IMR-90 (cell line): ENCODE measurements at regions not wholly inside any gene's neighbourhood (a gene's known extent, or its start where the extent isn't known, plus 50 kb on each side); places are given as distances from the start of the nearest gene placed in this dataset.
A peak's percentile ranks its signal among the peaks of the same experiment; 100 is the strongest.

Experiments used
- ATAC-seq: fragments of 200-7000 bp; cut with Tn5 transposase; 2 replicates; pipeline ENCODE4 v1.9.1; 2020; ENCODE audit warnings: low read depth, mild to moderate bottlenecking, moderate library complexity
- BruUV-seq: library from RNA; stranded (reverse); fragments of 400-500 nt; replicated peaks from 2 replicates; lab custom pipeline; 2021; lab: Mats Ljungman, UMichigan
- CTCF ChIA-PET: fragments of 300-600 bp; formaldehyde crosslinking; extraction: SDS; loops from one replicate; lab custom pipeline; 2021; ENCODE audit warnings: antibody characterized with exemption; lab: Yijun Ruan, JAX
- POLR2A ChIA-PET: fragments of 300-600 bp; sonication (Branson Sonifier 250); formaldehyde crosslinking; loops from one replicate; lab custom pipeline; 2022; ENCODE audit warnings: antibody characterized with exemption; ENCODE audit not compliant: unreplicated experiment; lab: Charles Lee
- DNase-seq: peaks from one replicate; pipeline ENCODE4 v3.0.0; 2013
- H2AFZ ChIP-seq: replicated peaks from 2 replicates; pipeline ENCODE3; 2013; ENCODE audit warnings: low read length, mild to moderate bottlenecking; ENCODE audit not compliant: poor library complexity
- H2AK5ac ChIP-seq: 2 replicates; pipeline ENCODE4 v1.6.1; 2013; ENCODE audit warnings: low read depth, low read length, inconsistent platforms
- H2AK9ac ChIP-seq: replicated peaks from 2 replicates; pipeline ENCODE3; 2013; ENCODE audit warnings: mild to moderate bottlenecking, low read depth, low read length, moderate library complexity; ENCODE audit not compliant: poor library complexity
- H2BK120ac ChIP-seq: 2 replicates; pipeline ENCODE4 v1.6.1; 2013; ENCODE audit warnings: low read depth, low read length, inconsistent platforms
- H2BK15ac ChIP-seq: 3 replicates; pipeline ENCODE4 v1.6.1; 2013; ENCODE audit warnings: low read depth, low read length, inconsistent platforms
- H2BK20ac ChIP-seq: 2 replicates; pipeline ENCODE4 v1.6.1; 2013; ENCODE audit warnings: low read depth, mild to moderate bottlenecking, inconsistent platforms, low read length, moderate library complexity
- H2BK5ac ChIP-seq: 2 replicates; pipeline ENCODE4 v1.6.1; 2013; ENCODE audit warnings: mild to moderate bottlenecking, low read depth, low read length, inconsistent platforms; ENCODE audit not compliant: poor library complexity, severe bottlenecking
- H3K14ac ChIP-seq: replicated peaks from 2 replicates; pipeline ENCODE4 v1.6.1; 2013; ENCODE audit warnings: low read depth, low read length, inconsistent platforms
- H3K18ac ChIP-seq: 2 replicates; pipeline ENCODE4 v1.6.1; 2013; ENCODE audit warnings: low read depth, low read length, control low read depth
- H3K23ac ChIP-seq: 2 replicates; pipeline ENCODE4 v1.6.1; 2013; ENCODE audit warnings: low read depth, low read length, inconsistent platforms
- H3K27ac ChIP-seq: 2 replicates; pipeline ENCODE4 v1.5.1; 2013; ENCODE audit warnings: mild to moderate bottlenecking, control low read depth, low read length; ENCODE audit not compliant: insufficient read depth
- H3K27me3 ChIP-seq: 2 replicates; pipeline ENCODE4 v1.6.1; 2013; ENCODE audit warnings: low read length; ENCODE audit not compliant: control insufficient read depth, insufficient read depth
- H3K36me3 ChIP-seq: 2 replicates; pipeline ENCODE4 v1.6.1; 2013; ENCODE audit warnings: low read length, mixed read lengths; ENCODE audit not compliant: control insufficient read depth, insufficient read depth
- H3K4ac ChIP-seq: 2 replicates; pipeline ENCODE4 v1.6.1; 2013; ENCODE audit warnings: low read depth, low read length, inconsistent platforms
- H3K4me1 ChIP-seq: 2 replicates; pipeline ENCODE4 v1.6.1; 2013; ENCODE audit warnings: low read length, mixed read lengths; ENCODE audit not compliant: control insufficient read depth, insufficient read depth
- H3K4me2 ChIP-seq: 2 replicates; pipeline ENCODE4 v1.6.1; 2013; ENCODE audit warnings: low read depth, mild to moderate bottlenecking, control low read depth, low read length, moderate library complexity
- H3K4me3 ChIP-seq: 2 replicates; pipeline ENCODE4 v1.5.1; 2013; ENCODE audit warnings: low read depth, mild to moderate bottlenecking, control low read depth, low read length, moderate library complexity; ENCODE audit not compliant: insufficient read depth
- H3K56ac ChIP-seq: 2 replicates; pipeline ENCODE4 v1.6.1; 2013; ENCODE audit warnings: low read length, inconsistent platforms; ENCODE audit not compliant: insufficient read depth; ENCODE audit errors: extremely low read depth
- H3K79me1 ChIP-seq, 2 experiments: 2 replicates each; pipeline ENCODE4 v1.6.1; 2013; ENCODE audit warnings: low read length in 2 of 2, inconsistent platforms in 1 of 2, low read depth in 1 of 2
- H3K9ac ChIP-seq: 2 replicates; pipeline ENCODE4 v1.6.1; 2013; ENCODE audit warnings: low read depth, low read length, control low read depth
- H3K9me1 ChIP-seq: 2 replicates; pipeline ENCODE4 v1.6.1; 2013; ENCODE audit warnings: low read length, inconsistent platforms; ENCODE audit not compliant: insufficient read depth
- H3K9me3 ChIP-seq: 2 replicates; pipeline ENCODE4 v1.6.1; 2013; ENCODE audit warnings: low read length; ENCODE audit not compliant: control insufficient read depth, insufficient read depth
- H4K20me1 ChIP-seq: 2 replicates; pipeline ENCODE4 v1.6.1; 2013; ENCODE audit warnings: low read length, inconsistent platforms; ENCODE audit not compliant: insufficient read depth
- H4K5ac ChIP-seq: 2 replicates; pipeline ENCODE4 v1.6.1; 2013; ENCODE audit warnings: mild to moderate bottlenecking, low read depth, low read length, control low read depth
- H4K8ac ChIP-seq, 2 experiments: 2 replicates each; pipeline ENCODE4 v1.6.1; 2013; ENCODE audit warnings: low read depth in 2 of 2, low read length in 2 of 2, control low read depth in 1 of 2, inconsistent platforms in 1 of 2
- H4K91ac ChIP-seq: 2 replicates; pipeline ENCODE4 v1.6.1; 2013; ENCODE audit warnings: low read depth, low read length, inconsistent platforms; ENCODE audit not compliant: insufficient read depth
- BHLHE40 ChIP-seq: fragments of 150-350 bp; IDR thresholded peaks from 2 replicates; pipeline ENCODE4 v1.6.1; 2016; ENCODE audit warnings: mild to moderate bottlenecking, low read depth, low read length
- CEBPB ChIP-seq: IDR thresholded peaks from 2 replicates; pipeline ENCODE4 v1.6.1; 2012; ENCODE audit warnings: low read depth, low read length, improper control_type of control experiment
- CHD1 ChIP-seq: IDR thresholded peaks from 2 replicates; pipeline ENCODE4 v1.6.1; 2012; ENCODE audit warnings: low read depth, low read length, improper control_type of control experiment
- CTCF ChIP-seq: conservative IDR thresholded peaks from 2 replicates; pipeline ENCODE4 v1.5.1; 2012; ENCODE audit warnings: mild to moderate bottlenecking, low read depth, low read length, improper control_type of control experiment
- ELK1 ChIP-seq: fragments of 150-350 bp; IDR thresholded peaks from 2 replicates; pipeline ENCODE4 v1.6.1; 2016; ENCODE audit warnings: low read depth, mild to moderate bottlenecking, low read length, moderate library complexity, borderline replicate concordance
- FOS ChIP-seq: fragments of 150-350 bp; IDR thresholded peaks from 2 replicates; pipeline ENCODE4 v1.6.1; 2016; ENCODE audit warnings: low read depth, low read length
- MAFK ChIP-seq: IDR thresholded peaks from 2 replicates; pipeline ENCODE4 v1.6.1; 2012; ENCODE audit warnings: low read depth, low read length, improper control_type of control experiment
- MAZ ChIP-seq: IDR thresholded peaks from 2 replicates; pipeline ENCODE4 v1.6.1; 2012; ENCODE audit warnings: low read depth, mild to moderate bottlenecking, low read length, improper control_type of control experiment, moderate library complexity, borderline replicate concordance
- MXI1 ChIP-seq: IDR thresholded peaks from 2 replicates; pipeline ENCODE4 v1.6.1; 2012; ENCODE audit warnings: low read depth, mild to moderate bottlenecking, low read length, moderate library complexity, borderline replicate concordance
- NFE2L2 ChIP-seq: fragments of 150-350 bp; IDR thresholded peaks from 2 replicates; pipeline ENCODE4 v1.6.1; 2016; ENCODE audit warnings: low read depth, mild to moderate bottlenecking, low read length
- POLR2A ChIP-seq: IDR thresholded peaks from 2 replicates; pipeline ENCODE4 v1.6.1; 2012; ENCODE audit warnings: mild to moderate bottlenecking, low read depth, low read length
- RCOR1 ChIP-seq: IDR thresholded peaks from 2 replicates; pipeline ENCODE4 v1.6.1; 2012; ENCODE audit warnings: mild to moderate bottlenecking, low read length, improper control_type of control experiment; ENCODE audit not compliant: insufficient replicate concordance
- RFX5 ChIP-seq: IDR thresholded peaks from 2 replicates; pipeline ENCODE4 v1.8.0; 2012; ENCODE audit warnings: low read depth, mild to moderate bottlenecking, low read length, moderate library complexity
- SMC3 ChIP-seq: fragments of 150-350 bp; IDR thresholded peaks from 2 replicates; pipeline ENCODE4 v1.6.1; 2016; ENCODE audit warnings: low read depth, mild to moderate bottlenecking, antibody characterized with exemption, low read length, moderate library complexity
- USF2 ChIP-seq: fragments of 150-350 bp; IDR thresholded peaks from 2 replicates; pipeline ENCODE4 v1.6.1; 2017; ENCODE audit warnings: mild to moderate bottlenecking, antibody characterized with exemption, low read length, low read depth
- WGBS, 2 experiments: methylation state at CpG; one replicate each; pipeline versions ENCODE4 v1.1.5 to v1.1.7; 2013; ENCODE audit warnings: missing lambda C conversion rate in 2 of 2; ENCODE audit not compliant: insufficient read length in 1 of 2; ENCODE audit errors: extremely low coverage in 2 of 2; 5-methylcytosine and 5-hydroxymethylcytosine counted together
- dilution Hi-C: fragments of 300-500 bp; cut with HindIII; formaldehyde crosslinking; loops from one replicate; pipeline ENCODE4 v1.14.3; 2018; ENCODE audit warnings: low sequenced_read_pairs; ENCODE audit not compliant: unreplicated experiment
- in situ Hi-C: fragments of 300-500 bp; cut with MboI; formaldehyde crosslinking; loops from 3 replicates; pipeline ENCODE4 v1.14.3; 2019; ENCODE audit warnings: low sequenced_read_pairs, inconsistent platforms, mixed read lengths
- intact Hi-C: fragments of 100-400 bp; cut with micrococcal nuclease; formaldehyde crosslinking; loops from 2 replicates; pipeline ENCODE4 v1.10.0; 2022

GRCh38 chr4:155602351-155603140 is 64.1 kb upstream of the GUCY1A1 start:
- peak overlapping the region; percentile 26; the same call in 1 of the 2 replicates for H2BK120ac ChIP-seq
- ChIA-PET CTCF (no interaction called here), POLR2A (no interaction called here)
- H3K56ac ChIP-seq, result no peak overlapping the region
- H4K8ac ChIP-seq, result no peak overlapping the region
- no peaks in the 10 kb centered on the region for H3K27me3 ChIP-seq
- H2AK9ac ChIP-seq, result no peak overlapping the region
- H3K18ac ChIP-seq, result peak overlapping the region; percentile 14; the same call in 1 of the 2 replicates
- no peak overlapping the region for H3K27ac ChIP-seq
- H3K4me2 ChIP-seq, result no peak overlapping the region
- no peaks in the 10 kb centered on the region for H3K9me1 ChIP-seq
- H3K23ac ChIP-seq, result no peak overlapping the region; the same call in 1 of the 2 replicates
- no peaks in the 10 kb centered on the region for H4K20me1 ChIP-seq
- no peak overlapping the region for H2AFZ ChIP-seq
- 0 out of 3 replicates have a peak overlapping the region, but pooled peaks have one; percentile 44 for H2BK15ac ChIP-seq
- H3K9me3 ChIP-seq, result no peaks in the 10 kb centered on the region
- H4K91ac ChIP-seq, result no peak overlapping the region; the same call in 1 of the 2 replicates
- WGBS, 2 experiments, result no CpG with 5 or more reads among the region's 3 CpGs
- no peak overlapping the region for H2AK5ac ChIP-seq
- no TSS peak for BruUV-seq
- intact Hi-C loops, result no loop called here
- dilution Hi-C loops, result no loop called here
- no peak overlapping the region for H2BK5ac ChIP-seq
- ATAC-seq (no peak), DNase-seq (no peak)
- in situ Hi-C loops, result no loop called here
- H2BK20ac ChIP-seq, result no peak overlapping the region
- 0 out of 2 replicates have a peak overlapping the region, but pooled peaks have one; percentile 23 for H3K14ac ChIP-seq
- H3K4me1 ChIP-seq, result peaks cover 3% of the 10 kb centered on the region; the same call in 1 of the 2 replicates
- 0 out of 2 replicates have a peak overlapping the region, but pooled peaks have one; percentile 43 for H3K4ac ChIP-seq
- no peak overlapping the region for H4K5ac ChIP-seq
- no peaks in the 10 kb centered on the region for H3K36me3 ChIP-seq
- no peaks in the 10 kb centered on the region for H3K79me1 ChIP-seq
- no peak overlapping the region for H3K9ac ChIP-seq
- H3K4me3 ChIP-seq, result no peak overlapping the region
- no peak for TF ChIP-seq USF2
- TF ChIP-seq FOS, result no peak
- TF ChIP-seq MXI1, result no peak
- no peak for TF ChIP-seq RCOR1
- no peak for TF ChIP-seq NFE2L2
- no peak for TF ChIP-seq CEBPB
- no peak for TF ChIP-seq MAFK
- TF ChIP-seq ELK1, result no peak
- TF ChIP-seq SMC3, result no peak
- no peak for TF ChIP-seq BHLHE40
- no peak for TF ChIP-seq CTCF
- no peak for TF ChIP-seq MAZ
- no peak for TF ChIP-seq CHD1
- no peak for TF ChIP-seq RFX5
- TF ChIP-seq POLR2A, result no peak
